Nephron progenitor cell (in vitro differentiated cells): ENCODE measurements at regions not wholly inside any gene's neighbourhood (a gene's known extent, or its start where the extent isn't known, plus 50 kb on each side); places are given as distances from the start of the nearest gene placed in this dataset.

Experiments used
- DNase-seq: peaks from one replicate; pipeline ENCODE4 v3.0.0; 2021
- H3K27ac Mint-ChIP-seq: 2 replicates; pipeline ENCODE4 v1.8.0; 2021; ENCODE audit warnings: mild to moderate bottlenecking, moderate library complexity, mixed read lengths
- H3K27me3 Mint-ChIP-seq: 2 replicates; pipeline ENCODE4 v1.8.0; 2021; ENCODE audit warnings: mild to moderate bottlenecking, low read depth, mixed read lengths; ENCODE audit not compliant: poor library complexity
- H3K36me3 Mint-ChIP-seq: 2 replicates; pipeline ENCODE4 v1.8.0; 2021; ENCODE audit warnings: low read depth, mixed read lengths
- H3K4me1 Mint-ChIP-seq: 2 replicates; pipeline ENCODE4 v1.8.0; 2021; ENCODE audit warnings: mixed read lengths
- H3K4me3 Mint-ChIP-seq: 2 replicates; pipeline ENCODE4 v1.8.0; 2021; ENCODE audit warnings: mild to moderate bottlenecking, moderate library complexity, mixed read lengths
- H3K9me3 Mint-ChIP-seq: 2 replicates; pipeline ENCODE4 v1.8.0; 2021; ENCODE audit warnings: mild to moderate bottlenecking, moderate library complexity, mixed read lengths
- TF ChIP-seq, protein P1 (sequence below): fragments of 200-600 bp; sonication (generic); IDR thresholded peaks from 2 replicates; pipeline ENCODE4 v1.5.0; 2021; ENCODE audit warnings: antibody characterized with exemption

DNA sequence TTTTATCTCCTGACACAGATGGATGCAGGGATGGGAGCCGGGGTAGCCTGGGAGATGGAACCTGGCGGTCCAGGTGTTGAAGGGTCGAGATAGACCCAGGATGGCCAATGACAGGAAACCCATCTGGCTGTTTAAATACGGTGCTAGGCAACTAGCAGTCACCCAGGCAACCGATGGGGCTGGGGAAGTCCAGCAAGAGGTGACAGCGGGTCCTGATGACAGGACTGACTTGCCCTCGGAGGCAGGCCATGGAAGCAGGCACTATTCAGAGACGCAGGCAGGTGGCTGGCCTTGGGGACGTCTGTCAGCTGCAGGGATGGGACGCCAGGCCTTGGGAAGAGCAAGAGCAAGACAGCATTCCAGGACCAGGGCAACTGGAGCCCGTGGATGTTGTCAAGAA lies 135.4 kb upstream of the RALGAPA2 start:
- no peak overlapping the region for H3K27ac Mint-ChIP-seq
- no peak for DNase-seq
- TF ChIP-seq, protein P1, sequence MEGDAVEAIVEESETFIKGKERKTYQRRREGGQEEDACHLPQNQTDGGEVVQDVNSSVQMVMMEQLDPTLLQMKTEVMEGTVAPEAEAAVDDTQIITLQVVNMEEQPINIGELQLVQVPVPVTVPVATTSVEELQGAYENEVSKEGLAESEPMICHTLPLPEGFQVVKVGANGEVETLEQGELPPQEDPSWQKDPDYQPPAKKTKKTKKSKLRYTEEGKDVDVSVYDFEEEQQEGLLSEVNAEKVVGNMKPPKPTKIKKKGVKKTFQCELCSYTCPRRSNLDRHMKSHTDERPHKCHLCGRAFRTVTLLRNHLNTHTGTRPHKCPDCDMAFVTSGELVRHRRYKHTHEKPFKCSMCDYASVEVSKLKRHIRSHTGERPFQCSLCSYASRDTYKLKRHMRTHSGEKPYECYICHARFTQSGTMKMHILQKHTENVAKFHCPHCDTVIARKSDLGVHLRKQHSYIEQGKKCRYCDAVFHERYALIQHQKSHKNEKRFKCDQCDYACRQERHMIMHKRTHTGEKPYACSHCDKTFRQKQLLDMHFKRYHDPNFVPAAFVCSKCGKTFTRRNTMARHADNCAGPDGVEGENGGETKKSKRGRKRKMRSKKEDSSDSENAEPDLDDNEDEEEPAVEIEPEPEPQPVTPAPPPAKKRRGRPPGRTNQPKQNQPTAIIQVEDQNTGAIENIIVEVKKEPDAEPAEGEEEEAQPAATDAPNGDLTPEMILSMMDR: no peak
- H3K27me3 Mint-ChIP-seq: peaks cover 10% of the 10 kb centered on the region
- H3K9me3 Mint-ChIP-seq: peaks cover 7% of the 10 kb centered on the region
- no peaks in the 10 kb centered on the region for H3K36me3 Mint-ChIP-seq
- H3K4me3 Mint-ChIP-seq: peak overlapping the region; percentile 7
- H3K4me1 Mint-ChIP-seq: peaks cover 18% of the 10 kb centered on the region

GRCh38 chr20:20843982-20844381 lies 131.5 kb upstream of the RALGAPA2 start:
- Mint-ChIP-seq H3K9me3 (no peaks in the 10 kb centered on the region), H3K36me3 (no peaks in the 10 kb centered on the region), H3K4me1 (peaks cover 13% of the 10 kb centered on the region), H3K27ac (no peak overlapping the region), H3K4me3 (no peak overlapping the region), H3K27me3 (peaks cover 21% of the 10 kb centered on the region)
- DNase-seq: no peak
- TF ChIP-seq, protein P1: no peak

- TF ChIP-seq, protein P1: no peak
- Mint-ChIP-seq H3K27me3 (peaks cover 40% of the 10 kb centered on the region), H3K27ac (no peak overlapping the region), H3K4me1 (peaks cover 5% of the 10 kb centered on the region), H3K36me3 (no peaks in the 10 kb centered on the region), H3K9me3 (no peaks in the 10 kb centered on the region), H3K4me3 (no peak overlapping the region)
- DNase-seq: no peak
Measured at GRCh38 chr20:20839771-20840170, 127.3 kb upstream of the RALGAPA2 start.

DNA sequence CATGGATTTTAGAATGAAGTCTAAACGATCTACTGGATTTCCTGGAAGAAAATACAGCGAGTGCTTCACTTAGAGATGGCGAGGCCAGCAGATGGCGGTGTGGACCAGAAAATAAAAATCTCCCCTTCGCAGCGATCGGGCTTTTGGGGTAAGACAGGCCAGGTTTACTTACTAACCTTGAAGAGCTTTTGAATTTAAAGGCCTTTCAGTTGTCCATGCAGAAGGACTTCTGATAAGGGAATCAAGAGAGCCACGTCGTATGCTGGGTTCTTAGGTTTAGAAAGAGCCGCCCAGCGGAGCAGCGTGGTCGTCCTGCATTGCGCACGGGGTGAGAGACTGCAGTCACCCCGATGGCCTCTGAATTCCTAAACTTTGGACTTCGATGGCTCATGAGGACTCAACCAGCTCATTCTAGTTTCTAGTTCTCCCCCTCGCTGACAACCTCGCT lies 125.2 kb upstream of the RALGAPA2 start:
- DNase-seq: peak; percentile 73
- H3K36me3 Mint-ChIP-seq: no peaks in the 10 kb centered on the region
- no peaks in the 10 kb centered on the region for H3K9me3 Mint-ChIP-seq
- no peak overlapping the region for H3K27ac Mint-ChIP-seq
- no peak overlapping the region for H3K4me3 Mint-ChIP-seq
- TF ChIP-seq, protein P1: peak; percentile 79
- peaks cover 37% of the 10 kb centered on the region for H3K27me3 Mint-ChIP-seq
- H3K4me1 Mint-ChIP-seq: peaks cover 5% of the 10 kb centered on the region

DNA sequence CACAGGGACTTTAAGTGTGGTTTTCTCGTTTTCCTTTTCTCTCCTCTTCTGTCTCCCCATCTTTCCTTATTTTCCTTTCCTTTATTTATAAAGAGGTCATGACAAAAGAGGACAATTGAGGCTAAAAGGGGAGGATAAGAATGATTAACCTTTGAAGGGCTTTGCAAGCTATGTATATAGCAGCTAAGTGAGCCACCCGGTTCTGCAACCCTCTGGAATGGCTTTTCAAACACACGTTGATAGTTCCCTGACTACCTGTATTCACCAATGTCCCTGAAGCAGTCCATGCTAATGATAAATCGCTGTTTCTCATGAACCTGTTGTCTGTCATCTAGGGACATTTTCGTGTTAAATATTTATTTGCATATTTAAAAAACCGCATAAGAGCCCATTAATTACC lies 124.4 kb upstream of the RALGAPA2 start:
- Mint-ChIP-seq H3K4me3 (no peak overlapping the region), H3K27ac (no peak overlapping the region), H3K27me3 (peaks cover 37% of the 10 kb centered on the region), H3K9me3 (no peaks in the 10 kb centered on the region), H3K36me3 (no peaks in the 10 kb centered on the region), H3K4me1 (peaks cover 5% of the 10 kb centered on the region)
- no peak for DNase-seq
- TF ChIP-seq, protein P1: no peak

GRCh38 chr20:20835897-20836296 lies 123.5 kb upstream of the RALGAPA2 start:
- Mint-ChIP-seq H3K4me1 (peaks cover 5% of the 10 kb centered on the region), H3K27ac (no peak overlapping the region), H3K27me3 (peaks cover 36% of the 10 kb centered on the region), H3K4me3 (no peak overlapping the region), H3K9me3 (peaks cover 6% of the 10 kb centered on the region), H3K36me3 (no peaks in the 10 kb centered on the region)
- no peak for DNase-seq
- TF ChIP-seq, protein P1: no peak
